Heart right ventricle (tissue), 16 donors: ENCODE measurements at regions not wholly inside any gene's neighbourhood (a gene's known extent, or its start where the extent isn't known, plus 50 kb on each side); places are given as distances from the start of the nearest gene placed in this dataset.
A peak's percentile ranks its signal among the peaks of the same experiment; 100 is the strongest.

ENCODE experiments used
- ATAC-seq, 8 donors: fragments of 200-7000 bp; cut with Tn5 transposase; one replicate each; pipeline ENCODE4 v1.9.1; 2020; ENCODE audit warnings: mild to moderate bottlenecking in 8 of 8, moderate library complexity in 8 of 8, moderate number of reproducible peaks in 1 of 8
- DNase-seq, 2 donors: peaks; one replicate each; pipeline ENCODE4 v3.0.0-alpha.2; 2020
- H3K27ac ChIP-seq, 10 donors: fragments of 200-600 bp; sonication (generic) in 2 of 10; one replicate each; pipeline versions ENCODE4 v1.5.0 to v1.8.0; 2020 to 2022; ENCODE audit warnings: mild to moderate bottlenecking in 3 of 10
- H3K27me3 ChIP-seq, 7 donors: fragments of 200-600 bp; one replicate each; pipeline ENCODE4 v1.8.0; 2021 to 2022; ENCODE audit warnings: mild to moderate bottlenecking in 2 of 7
- H3K36me3 ChIP-seq, 9 donors: fragments of 200-600 bp; sonication (generic) in 1 of 9; one replicate each; pipeline versions ENCODE4 v1.5.0 to v1.8.0; 2020 to 2022; ENCODE audit warnings: mild to moderate bottlenecking in 2 of 9
- H3K4me1 ChIP-seq, 9 donors: fragments of 200-600 bp; sonication (generic) in 1 of 9; one replicate each; pipeline versions ENCODE4 v1.5.0 to v1.8.0; 2020 to 2022; ENCODE audit warnings: mild to moderate bottlenecking in 4 of 9
- H3K4me3 ChIP-seq, 10 donors: fragments of 200-600 bp; sonication (generic) in 2 of 10; one replicate each; pipeline versions ENCODE4 v1.5.0 to v1.8.0; 2020 to 2022; ENCODE audit warnings: mild to moderate bottlenecking in 7 of 10, moderate library complexity in 2 of 10
- H3K9me3 ChIP-seq, 11 donors: fragments of 200-600 bp in 10 of 11; sonication (generic) in 2 of 11; one replicate each; pipeline versions ENCODE4 v1.5.0 to v1.8.0; 2013 to 2022; ENCODE audit warnings: mild to moderate bottlenecking in 2 of 11, control low read depth in 1 of 11, moderate library complexity in 1 of 11
- WGBS, 2 donors: extraction: QIAGEN DNeasy Blood & Tissue Kit; methylation state at CpG; one replicate each; pipeline ENCODE4 v1.1.7; 2013; ENCODE audit warnings: inconsistent platforms in 1 of 2; 5-methylcytosine and 5-hydroxymethylcytosine counted together
- intact Hi-C, 10 donors: fragments of 100-400 bp; cut with DNase I; formaldehyde crosslinking; loops; one replicate each; pipeline versions ENCODE4 v1.11.1 to v1.14.2; 2022
- TF ChIP-seq, protein P1 (sequence below), 9 donors: fragments of 200-600 bp; sonication (generic) in 2 of 9; IDR thresholded peaks; one replicate each; pipeline versions ENCODE4 v1.5.0 to v1.8.0; 2021 to 2022; ENCODE audit warnings: antibody characterized with exemption in 9 of 9, mild to moderate bottlenecking in 5 of 9, moderate library complexity in 1 of 9
- donor health status: Arrhythmogenic right ventricular cardiomyopathy.
- donor health status: ischemic (EF 13 %, LVEDD 7.1; RV severe dilation, severe dysfunction).
- donor health status: healthy with polysubstance abuse.
- donor health status: DM: no; HTN: yes; CAD: no.
- donor health status: DM: no; HTN: no; CAD: no.
- donor health status: ischemic (EF 25% LVEDD 6.9; RV normal size, moderate dysfunction).
- donor health status: ischemic (EF 25% LVEDD 5.7; RV mildly dilated, moderate dysfunction).
- donor health status: healthy.
- donor health status: DM: yes; HTN: yes; CAD: no.
- donor health status: Ischemic cardiomyopathy.
- donor health status: ischemic (EF 35%, LVEDD 5.7; RV mildly dilated, moderate dysfunction).
- donor health status: nonischemic (EF 11% LVEDD 7.7; RV severe dilation, severe dysfunction).
- donor health status: DM: yes; HTN: yes; CAD: no.
- donor health status: PGD.
- donor health status: ischemic (EF 29% LVEDD 5.4; RV normal size, mild dysfunction).
- donor health status: nonischemic (EF 23%, LVEDD 6.1; RV moderate dilation, normal function).

DNA sequence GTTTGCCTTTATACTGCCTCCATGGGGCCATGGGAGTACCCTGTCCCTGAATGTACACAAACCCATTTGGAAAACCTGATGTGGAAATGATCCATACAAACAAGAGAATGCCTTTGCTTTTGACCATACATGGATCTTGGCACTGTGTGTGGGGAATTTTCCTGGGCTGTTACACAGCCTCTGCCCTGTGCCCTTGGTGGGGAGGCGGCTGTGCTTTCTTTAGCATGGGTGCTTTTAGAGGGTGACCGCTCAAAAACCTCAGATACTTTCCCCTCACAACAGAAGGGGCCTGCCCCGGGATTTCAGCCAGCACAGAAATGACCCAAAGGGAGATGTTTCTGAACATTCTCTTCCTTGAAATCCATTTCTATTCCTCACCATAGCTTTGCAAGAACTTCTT is 194.8 kb downstream of the LMO4 start:
- no peaks in the 10 kb centered on the region for H3K36me3 ChIP-seq
- TF ChIP-seq, protein P1, sequence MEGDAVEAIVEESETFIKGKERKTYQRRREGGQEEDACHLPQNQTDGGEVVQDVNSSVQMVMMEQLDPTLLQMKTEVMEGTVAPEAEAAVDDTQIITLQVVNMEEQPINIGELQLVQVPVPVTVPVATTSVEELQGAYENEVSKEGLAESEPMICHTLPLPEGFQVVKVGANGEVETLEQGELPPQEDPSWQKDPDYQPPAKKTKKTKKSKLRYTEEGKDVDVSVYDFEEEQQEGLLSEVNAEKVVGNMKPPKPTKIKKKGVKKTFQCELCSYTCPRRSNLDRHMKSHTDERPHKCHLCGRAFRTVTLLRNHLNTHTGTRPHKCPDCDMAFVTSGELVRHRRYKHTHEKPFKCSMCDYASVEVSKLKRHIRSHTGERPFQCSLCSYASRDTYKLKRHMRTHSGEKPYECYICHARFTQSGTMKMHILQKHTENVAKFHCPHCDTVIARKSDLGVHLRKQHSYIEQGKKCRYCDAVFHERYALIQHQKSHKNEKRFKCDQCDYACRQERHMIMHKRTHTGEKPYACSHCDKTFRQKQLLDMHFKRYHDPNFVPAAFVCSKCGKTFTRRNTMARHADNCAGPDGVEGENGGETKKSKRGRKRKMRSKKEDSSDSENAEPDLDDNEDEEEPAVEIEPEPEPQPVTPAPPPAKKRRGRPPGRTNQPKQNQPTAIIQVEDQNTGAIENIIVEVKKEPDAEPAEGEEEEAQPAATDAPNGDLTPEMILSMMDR (IDR thresholded peaks at IDR 0.05) = no peak
- DNase-seq (no peak), ATAC-seq (peak in 5 of 8 donors; percentile 9 to 59 (median 39))
- H3K27me3 ChIP-seq = no peaks in the 10 kb centered on the region
- H3K4me3 ChIP-seq = no peak overlapping the region
- WGBS, 2 donors = 59 to 77% methylated on average over 3 of the region's 3 CpGs
- intact Hi-C loops = no loop called here
- no peaks in the 10 kb centered on the region for H3K9me3 ChIP-seq
- H3K27ac ChIP-seq = peak overlapping the region in 2 of 10 donors; percentile 11 to 47
- H3K4me1 ChIP-seq = peaks cover 0 to 15% (median 0%) of the 10 kb centered on the region in 9 donors

DNA sequence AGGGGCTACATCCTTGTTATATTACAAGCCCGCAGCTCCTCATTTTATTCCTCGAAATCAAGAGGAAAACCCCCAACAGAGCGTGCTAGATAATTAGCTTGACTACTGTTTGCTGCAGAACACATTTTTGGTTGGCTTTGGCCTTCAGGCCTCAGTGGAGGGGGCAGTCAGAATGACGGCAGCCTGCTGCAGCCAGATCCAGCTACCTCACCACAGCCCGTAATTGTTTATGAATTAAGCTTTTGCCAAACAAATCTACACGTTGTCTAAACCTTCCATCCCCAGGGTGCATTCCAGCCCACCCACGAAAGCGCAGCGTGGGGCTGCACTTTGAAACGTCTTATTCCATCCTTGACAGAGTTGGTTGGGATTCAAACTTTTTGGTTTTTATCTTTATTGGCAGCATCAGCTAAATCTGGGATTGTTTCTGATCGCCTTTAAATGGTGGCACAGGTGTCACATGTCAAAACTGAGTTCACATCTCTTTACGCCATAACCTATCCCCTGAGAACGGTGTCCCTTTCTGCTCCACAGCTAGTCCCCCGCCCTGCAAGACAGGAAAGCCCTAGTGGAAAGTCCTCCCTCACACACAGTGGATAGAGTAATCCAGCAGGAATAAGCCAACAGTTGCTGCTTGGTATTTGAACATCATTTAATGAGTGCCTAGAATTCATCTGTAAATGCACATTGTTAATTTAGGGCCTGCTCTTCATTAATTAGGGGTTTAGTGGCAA is 195.5 kb downstream of the LMO4 start:
- ATAC-seq (peak in 5 of 8 donors; percentile 49 to 69 (median 53)), DNase-seq (no peak)
- 63 to 65% methylated on average over 14 of the region's 14 CpGs for WGBS, 2 donors
- Histone ChIP-seq H3K4me1 (peaks cover 0 to 15% (median 0%) of the 10 kb centered on the region in 9 donors), H3K36me3 (no peaks in the 10 kb centered on the region), H3K9me3 (no peaks in the 10 kb centered on the region), H3K27me3 (no peaks in the 10 kb centered on the region), H3K27ac (peak overlapping the region in 3 of 10 donors; percentile 11 to 47 (median 13)), H3K4me3 (no peak overlapping the region)
- intact Hi-C loops = no loop called here
- TF ChIP-seq, protein P1 (IDR thresholded peaks at IDR 0.05) = no peak

DNA sequence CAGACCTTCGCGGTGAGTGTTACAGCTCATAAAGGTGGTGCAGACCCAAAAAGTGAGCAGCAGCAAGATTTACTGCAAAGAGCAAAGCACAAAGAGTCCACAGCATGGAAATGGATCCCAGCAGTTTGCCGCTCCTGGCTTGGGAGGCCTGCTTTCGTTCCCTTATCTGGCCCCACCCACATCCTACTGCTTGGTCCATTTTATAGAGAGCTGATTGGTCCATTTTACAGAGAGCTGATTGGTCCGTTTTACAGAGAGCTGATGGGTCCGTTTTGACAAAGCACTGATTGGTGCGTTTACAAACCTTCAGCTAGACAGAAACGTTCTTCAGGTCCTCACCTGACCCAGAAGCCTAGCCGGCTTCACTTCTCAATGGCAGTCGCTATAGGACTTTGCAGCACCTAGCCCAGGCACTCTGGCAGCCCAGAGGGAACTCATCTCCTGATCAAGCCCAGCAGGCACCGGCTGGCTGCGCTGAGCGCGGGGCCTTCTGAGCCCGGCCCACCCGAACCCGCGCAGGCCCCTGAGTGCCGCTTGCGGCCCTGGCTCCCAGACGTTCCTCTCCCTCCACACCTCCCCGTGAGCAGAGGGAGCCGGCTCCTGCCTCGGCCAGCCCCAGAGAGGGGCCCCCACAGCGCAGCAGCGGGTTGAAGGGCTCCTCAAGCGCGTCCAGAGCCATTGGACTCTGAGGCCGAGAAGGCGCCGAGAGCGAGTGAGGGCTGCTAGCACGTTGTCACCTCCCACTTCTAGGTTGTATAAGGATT is 200.3 kb downstream of the LMO4 start:
- H3K9me3 ChIP-seq = peaks cover 0 to 10% (median 0%) of the 10 kb centered on the region in 11 donors
- ATAC-seq = no peak
- no peak for DNase-seq
- H3K4me1 ChIP-seq = peaks cover 0 to 6% (median 0%) of the 10 kb centered on the region in 9 donors
- H3K27me3 ChIP-seq = no peaks in the 10 kb centered on the region
- H3K27ac ChIP-seq = no peak overlapping the region
- H3K4me3 ChIP-seq = no peak overlapping the region
- intact Hi-C loops = no loop called here
- WGBS, 2 donors = 93 to 94% methylated on average over 33 of the region's 33 CpGs
- TF ChIP-seq, protein P1 (IDR thresholded peaks at IDR 0.05) = no peak
- no peaks in the 10 kb centered on the region for H3K36me3 ChIP-seq

DNA sequence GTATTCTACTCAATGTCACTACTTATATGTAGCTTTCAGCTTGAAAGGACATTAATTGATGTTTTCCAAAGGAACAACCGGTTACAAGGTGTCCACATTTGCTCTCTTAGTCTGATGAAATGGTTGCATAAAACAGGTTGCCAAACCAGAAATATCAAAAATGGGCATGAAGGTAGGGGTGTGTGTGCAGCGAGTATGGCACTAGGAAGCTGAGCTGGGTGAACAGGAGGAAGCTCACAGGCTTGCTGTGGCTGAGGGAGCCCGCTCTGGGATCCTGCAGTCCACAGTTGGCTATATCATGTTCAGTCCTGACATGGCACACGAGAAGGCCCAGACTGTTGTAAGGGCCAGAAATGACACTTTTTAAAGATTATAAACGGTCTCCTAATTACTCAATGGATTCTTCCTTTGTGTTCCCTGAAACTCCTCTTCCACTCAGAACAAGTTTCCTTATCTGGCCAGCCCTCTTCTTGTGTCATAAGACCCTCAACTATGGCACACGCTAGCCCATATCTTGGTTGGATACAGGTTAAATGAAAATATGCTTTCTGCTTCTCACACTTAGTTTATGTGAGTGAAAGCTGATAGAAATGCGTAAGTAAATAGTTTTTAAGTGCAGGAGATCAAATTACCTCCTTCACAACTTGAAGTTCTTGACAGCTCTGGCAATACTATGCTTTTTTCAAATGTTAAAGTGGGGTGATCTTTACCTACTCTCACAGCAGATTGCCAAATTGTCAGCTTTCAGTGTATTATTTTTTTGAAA is 201.5 kb downstream of the LMO4 start:
- H3K4me3 ChIP-seq = no peak overlapping the region
- H3K36me3 ChIP-seq = no peaks in the 10 kb centered on the region
- DNase-seq (no peak), ATAC-seq (no peak)
- WGBS, 2 donors = 78 to 80% methylated on average over 7 of the region's 7 CpGs
- no peaks in the 10 kb centered on the region for H3K4me1 ChIP-seq
- no peak overlapping the region for H3K27ac ChIP-seq
- peaks cover 0 to 21% (median 3%) of the 10 kb centered on the region in 11 donors for H3K9me3 ChIP-seq
- TF ChIP-seq, protein P1 (IDR thresholded peaks at IDR 0.05) = no peak
- intact Hi-C loops = no loop called here
- H3K27me3 ChIP-seq = no peaks in the 10 kb centered on the region
